ENCODE measurements at regions not wholly inside any gene's neighbourhood (a gene's known extent, or its start where the extent isn't known, plus 50 kb on each side); places are given as distances from the start of the nearest gene placed in this dataset.

DNA sequence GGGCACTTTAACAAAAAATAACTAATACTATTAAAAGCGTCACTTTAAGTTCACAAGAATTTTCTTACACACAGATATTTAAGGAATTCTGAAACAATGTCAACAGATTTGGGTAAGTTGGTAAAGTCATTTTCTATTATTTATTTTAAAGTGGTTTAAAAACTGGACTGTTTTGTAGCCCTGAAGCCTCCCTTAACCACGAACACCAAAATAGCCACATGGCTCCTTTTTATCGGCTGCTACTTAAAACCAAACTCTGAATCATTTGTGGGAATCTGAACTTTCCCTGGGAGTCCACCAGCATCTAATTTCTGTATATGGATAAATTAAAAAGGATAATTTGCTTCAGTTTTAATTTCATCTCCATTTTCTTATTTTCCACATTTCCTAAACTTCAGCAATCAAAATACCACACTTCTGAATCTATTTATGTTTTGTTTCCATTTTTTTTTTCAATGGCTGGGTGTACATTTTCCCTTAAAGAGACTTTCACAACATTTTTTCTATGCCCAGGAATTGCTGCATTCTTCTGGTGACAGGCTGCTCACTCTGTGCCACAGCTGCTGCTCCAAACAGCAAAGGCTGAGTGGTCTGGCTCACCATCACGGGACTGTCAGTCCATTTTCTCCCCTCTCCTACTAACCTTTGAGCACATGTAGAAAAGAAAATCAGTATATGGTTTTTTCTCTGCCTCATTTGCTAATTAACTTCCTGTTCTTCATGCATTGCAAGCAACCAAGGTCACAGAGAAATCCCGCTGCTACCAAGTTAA is 255.5 kb upstream of the KCNJ16 start:
- TF ChIP-seq, protein P1, sequence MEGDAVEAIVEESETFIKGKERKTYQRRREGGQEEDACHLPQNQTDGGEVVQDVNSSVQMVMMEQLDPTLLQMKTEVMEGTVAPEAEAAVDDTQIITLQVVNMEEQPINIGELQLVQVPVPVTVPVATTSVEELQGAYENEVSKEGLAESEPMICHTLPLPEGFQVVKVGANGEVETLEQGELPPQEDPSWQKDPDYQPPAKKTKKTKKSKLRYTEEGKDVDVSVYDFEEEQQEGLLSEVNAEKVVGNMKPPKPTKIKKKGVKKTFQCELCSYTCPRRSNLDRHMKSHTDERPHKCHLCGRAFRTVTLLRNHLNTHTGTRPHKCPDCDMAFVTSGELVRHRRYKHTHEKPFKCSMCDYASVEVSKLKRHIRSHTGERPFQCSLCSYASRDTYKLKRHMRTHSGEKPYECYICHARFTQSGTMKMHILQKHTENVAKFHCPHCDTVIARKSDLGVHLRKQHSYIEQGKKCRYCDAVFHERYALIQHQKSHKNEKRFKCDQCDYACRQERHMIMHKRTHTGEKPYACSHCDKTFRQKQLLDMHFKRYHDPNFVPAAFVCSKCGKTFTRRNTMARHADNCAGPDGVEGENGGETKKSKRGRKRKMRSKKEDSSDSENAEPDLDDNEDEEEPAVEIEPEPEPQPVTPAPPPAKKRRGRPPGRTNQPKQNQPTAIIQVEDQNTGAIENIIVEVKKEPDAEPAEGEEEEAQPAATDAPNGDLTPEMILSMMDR (IDR thresholded peaks at IDR 0.05; ENCODE audit: insufficient read depth, low read length, poor library complexity, severe bottlenecking), result no peak
- no peak for TF ChIP-seq EZH2phosphoT487 (conservative IDR thresholded peaks at IDR 0.05; ENCODE audit: low read length)

Data from SU-DHL-6 (cell line).